ENCODE measurements at regions not wholly inside any gene's neighbourhood (a gene's known extent, or its start where the extent isn't known, plus 50 kb on each side); places are given as distances from the start of the nearest gene placed in this dataset.
"Not testable (repeated sequence)": the region's sequence is repeated elsewhere in the genome, so short reads cannot be mapped to it uniquely, and the experiment has no call there.

- Histone ChIP-seq H3K27ac (no peak overlapping the region), H3K36me3 (no peaks in the 10 kb centered on the region), H3K4me1 (replicated peaks) (no peaks in the 10 kb centered on the region), H3K9me3 (replicated peaks) (no peaks in the 10 kb centered on the region), H3K4me3 (no peak overlapping the region), H3K27me3 (replicated peaks) (no peaks in the 10 kb centered on the region)
- no peak for DNase-seq (ENCODE audit: low read depth in 1 of 2, low spot score in 2 of 2)
Measured at GRCh38 chr14:41476526-41476925, 130.2 kb upstream of the LRFN5 start.

DNA sequence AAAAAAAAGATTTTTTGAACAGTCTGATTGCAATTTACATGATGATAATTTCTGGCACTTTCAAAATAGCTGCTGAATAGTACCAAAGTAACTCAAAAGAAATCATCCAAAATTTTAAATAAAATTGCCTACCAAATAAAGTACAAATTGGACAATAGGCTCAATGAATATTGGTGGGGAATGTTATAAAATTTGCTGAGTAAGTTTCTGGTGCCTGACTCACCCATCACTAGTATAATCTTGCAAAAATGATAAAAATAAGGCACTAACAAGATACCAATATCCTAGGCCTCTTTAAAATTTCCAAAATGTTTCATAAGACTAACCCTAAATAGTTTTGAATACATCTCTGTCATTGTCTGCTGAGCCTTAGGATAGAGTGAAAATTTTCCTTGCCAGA lies 145.3 kb upstream of the LRFN5 start:
- Histone ChIP-seq H3K27ac (no peak overlapping the region), H3K4me3 (no peak overlapping the region), H3K27me3 (replicated peaks) (no peaks in the 10 kb centered on the region), H3K9me3 (replicated peaks) (no peaks in the 10 kb centered on the region), H3K4me1 (replicated peaks) (no peaks in the 10 kb centered on the region), H3K36me3 (no peaks in the 10 kb centered on the region)
- DNase-seq (ENCODE audit: low read depth in 1 of 2, low spot score in 2 of 2), result no peak

DNA sequence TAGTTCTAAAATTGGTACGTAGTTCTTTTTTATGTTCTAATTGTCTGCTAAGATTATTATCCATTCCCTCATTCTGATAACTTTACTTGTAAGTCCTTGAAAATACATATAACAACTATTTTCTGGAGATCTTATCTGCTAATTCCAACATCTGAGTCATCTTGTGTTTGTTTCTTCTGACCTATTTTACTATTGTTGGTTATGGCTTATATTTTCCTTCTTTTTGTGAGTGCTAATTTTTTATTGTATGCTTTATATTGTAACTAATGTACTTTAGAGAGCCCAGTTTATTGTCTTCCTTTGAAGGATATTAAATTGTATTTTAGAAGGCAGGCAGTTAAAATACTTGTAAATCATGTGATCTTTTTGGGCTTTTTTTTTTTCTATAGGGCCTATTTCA lies 149.3 kb upstream of the LRFN5 start:
- no peaks in the 10 kb centered on the region for H3K36me3 ChIP-seq
- DNase-seq (ENCODE audit: low read depth in 1 of 2, low spot score in 2 of 2), result no peak
- no peaks in the 10 kb centered on the region for H3K9me3 ChIP-seq (replicated peaks)
- no peaks in the 10 kb centered on the region for H3K4me1 ChIP-seq (replicated peaks)
- no peaks in the 10 kb centered on the region for H3K27me3 ChIP-seq (replicated peaks)
- H3K4me3 ChIP-seq, result no peak overlapping the region
- H3K27ac ChIP-seq, result no peak overlapping the region

DNA sequence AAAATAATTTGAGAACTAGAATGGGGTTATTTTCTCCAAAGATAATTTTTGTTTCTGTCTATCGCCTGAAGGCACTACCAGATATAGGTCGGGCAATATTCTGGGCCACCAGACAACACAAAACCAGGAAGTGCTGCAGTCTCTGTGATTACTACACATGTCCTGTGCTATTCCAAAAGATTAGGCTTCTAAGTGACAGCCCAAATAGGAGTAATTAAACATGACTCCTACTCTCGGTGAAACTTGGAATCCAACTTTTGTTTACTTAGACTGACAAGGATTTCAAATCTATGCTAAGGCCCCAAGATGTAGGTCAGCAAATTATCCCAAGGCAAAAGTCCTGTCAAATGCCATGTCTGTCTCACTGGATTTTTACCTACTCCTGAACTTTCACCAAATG lies 157.6 kb upstream of the LRFN5 start:
- Histone ChIP-seq H3K4me3 (no peak overlapping the region), H3K27me3 (replicated peaks) (no peaks in the 10 kb centered on the region), H3K4me1 (replicated peaks) (no peaks in the 10 kb centered on the region), H3K27ac (no peak overlapping the region), H3K36me3 (no peaks in the 10 kb centered on the region), H3K9me3 (replicated peaks) (no peaks in the 10 kb centered on the region)
- DNase-seq (ENCODE audit: low read depth in 1 of 2, low spot score in 2 of 2), result no peak

DNA sequence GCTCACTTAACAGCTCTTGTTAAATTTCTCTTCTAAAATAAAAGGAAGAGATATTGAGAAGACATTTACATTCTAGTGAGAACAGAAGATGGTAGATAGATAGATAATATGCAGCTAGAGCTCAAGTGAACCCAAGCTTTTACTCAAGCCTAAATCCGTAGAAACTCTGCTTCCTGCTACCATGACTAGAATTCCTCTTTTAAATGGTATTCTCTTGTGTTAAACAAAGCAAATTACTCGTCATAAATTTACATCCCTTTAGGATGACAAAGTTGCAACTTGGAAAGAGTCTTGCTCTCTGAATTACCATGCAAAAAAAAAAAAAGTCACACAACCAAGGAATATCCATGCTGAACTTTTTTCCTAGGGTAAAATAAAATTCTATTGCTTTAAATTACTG lies 160.7 kb upstream of the LRFN5 start:
- no peak for DNase-seq (ENCODE audit: low read depth in 1 of 2, low spot score in 2 of 2)
- Histone ChIP-seq H3K27ac (no peak overlapping the region), H3K27me3 (replicated peaks) (no peaks in the 10 kb centered on the region), H3K4me1 (replicated peaks) (no peaks in the 10 kb centered on the region), H3K36me3 (no peaks in the 10 kb centered on the region), H3K4me3 (no peak overlapping the region), H3K9me3 (replicated peaks) (no peaks in the 10 kb centered on the region)

- no peaks in the 10 kb centered on the region for H3K27me3 ChIP-seq (replicated peaks)
- no peak for DNase-seq (ENCODE audit: low read depth in 1 of 2, low spot score in 2 of 2)
- no peak overlapping the region for H3K4me3 ChIP-seq
- 0 out of 2 replicates have a peak, but pooled peaks cover 2% of the 10 kb centered on the region for H3K9me3 ChIP-seq (replicated peaks)
- H3K27ac ChIP-seq, result no peak overlapping the region
- H3K4me1 ChIP-seq (replicated peaks), result no peaks in the 10 kb centered on the region
- H3K36me3 ChIP-seq, result no peaks in the 10 kb centered on the region
Measured at GRCh38 chr14:41423503-41423902, 183.2 kb upstream of the LRFN5 start.

GRCh38 chr14:41421308-41421707 lies 185.4 kb upstream of the LRFN5 start:
- H3K9me3 ChIP-seq (replicated peaks); H3K27ac ChIP-seq; H3K4me3 ChIP-seq; H3K36me3 ChIP-seq; DNase-seq (ENCODE audit: low read depth in 1 of 2, low spot score in 2 of 2); H3K4me1 ChIP-seq (replicated peaks); H3K27me3 ChIP-seq (replicated peaks): not testable (repeated sequence)

- Histone ChIP-seq H3K27me3 (replicated peaks) (no peaks in the 10 kb centered on the region), H3K4me1 (replicated peaks) (no peaks in the 10 kb centered on the region), H3K9me3 (replicated peaks) (0 out of 2 replicates have a peak, but pooled peaks cover 2% of the 10 kb centered on the region), H3K4me3 (no peak overlapping the region), H3K27ac (no peak overlapping the region), H3K36me3 (no peaks in the 10 kb centered on the region)
- no peak for DNase-seq (ENCODE audit: low read depth in 1 of 2, low spot score in 2 of 2)
Measured at GRCh38 chr14:41419709-41420108, 187.0 kb upstream of the LRFN5 start.

DNA sequence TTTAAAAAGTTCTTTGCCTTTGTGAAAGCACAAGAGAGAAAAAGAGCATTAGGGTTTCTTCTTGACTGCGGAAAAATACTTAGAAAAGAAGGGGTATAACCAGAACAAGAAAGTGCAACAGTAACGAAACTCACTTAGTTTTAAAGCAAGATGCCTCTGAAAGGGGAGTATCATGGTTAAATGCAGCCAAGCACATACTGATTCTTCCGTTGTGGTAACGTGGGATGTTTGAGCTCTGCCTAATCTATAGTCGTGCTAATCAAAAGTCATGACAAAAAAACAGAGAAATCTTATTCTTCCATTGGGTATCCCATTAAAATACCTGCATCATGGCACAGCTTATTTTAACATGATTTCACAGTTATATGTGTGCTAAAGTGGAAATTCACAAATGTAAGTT lies 187.8 kb upstream of the LRFN5 start:
- H3K4me3 ChIP-seq, result no peak overlapping the region
- no peaks in the 10 kb centered on the region for H3K27me3 ChIP-seq (replicated peaks)
- H3K36me3 ChIP-seq, result no peaks in the 10 kb centered on the region
- H3K9me3 ChIP-seq (replicated peaks), result 0 out of 2 replicates have a peak, but pooled peaks cover 2% of the 10 kb centered on the region
- DNase-seq (ENCODE audit: low read depth in 1 of 2, low spot score in 2 of 2), result no peak
- no peaks in the 10 kb centered on the region for H3K4me1 ChIP-seq (replicated peaks)
- no peak overlapping the region for H3K27ac ChIP-seq

DNA sequence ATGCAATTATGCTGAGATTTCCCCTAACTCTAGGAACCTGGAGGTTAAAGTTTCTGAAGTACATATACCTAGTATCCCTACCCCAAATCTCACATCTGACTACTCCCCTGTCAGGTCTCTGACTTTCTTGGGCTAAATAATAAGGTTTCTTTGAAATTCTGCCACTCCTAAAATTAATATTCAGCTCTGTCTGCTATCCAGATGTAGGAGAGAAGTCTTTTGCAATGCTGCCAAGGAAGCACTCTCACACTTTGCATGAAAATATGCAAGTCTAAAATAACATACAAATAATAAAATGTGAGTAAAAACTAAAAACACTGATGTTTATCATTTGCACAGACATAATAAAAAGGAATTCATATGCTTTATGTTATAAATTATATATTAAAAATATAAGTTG lies 196.9 kb upstream of the LRFN5 start:
- H3K27ac ChIP-seq, result no peak overlapping the region
- DNase-seq (ENCODE audit: low read depth in 1 of 2, low spot score in 2 of 2), result no peak
- no peak overlapping the region for H3K4me3 ChIP-seq
- no peaks in the 10 kb centered on the region for H3K36me3 ChIP-seq
- no peaks in the 10 kb centered on the region for H3K27me3 ChIP-seq (replicated peaks)
- 0 out of 2 replicates have a peak, but pooled peaks cover 2% of the 10 kb centered on the region for H3K9me3 ChIP-seq (replicated peaks)
- no peaks in the 10 kb centered on the region for H3K4me1 ChIP-seq (replicated peaks)

- Histone ChIP-seq H3K4me3 (no peak overlapping the region), H3K4me1 (replicated peaks) (no peaks in the 10 kb centered on the region), H3K27me3 (replicated peaks) (no peaks in the 10 kb centered on the region), H3K36me3 (no peaks in the 10 kb centered on the region), H3K9me3 (replicated peaks) (no peaks in the 10 kb centered on the region), H3K27ac (no peak overlapping the region)
- no peak for DNase-seq (ENCODE audit: low read depth in 1 of 2, low spot score in 2 of 2)
Measured at GRCh38 chr14:41404126-41404525, 202.6 kb upstream of the LRFN5 start.

GRCh38 chr14:41403360-41403759 lies 203.3 kb upstream of the LRFN5 start:
- no peaks in the 10 kb centered on the region for H3K9me3 ChIP-seq (replicated peaks)

DNA sequence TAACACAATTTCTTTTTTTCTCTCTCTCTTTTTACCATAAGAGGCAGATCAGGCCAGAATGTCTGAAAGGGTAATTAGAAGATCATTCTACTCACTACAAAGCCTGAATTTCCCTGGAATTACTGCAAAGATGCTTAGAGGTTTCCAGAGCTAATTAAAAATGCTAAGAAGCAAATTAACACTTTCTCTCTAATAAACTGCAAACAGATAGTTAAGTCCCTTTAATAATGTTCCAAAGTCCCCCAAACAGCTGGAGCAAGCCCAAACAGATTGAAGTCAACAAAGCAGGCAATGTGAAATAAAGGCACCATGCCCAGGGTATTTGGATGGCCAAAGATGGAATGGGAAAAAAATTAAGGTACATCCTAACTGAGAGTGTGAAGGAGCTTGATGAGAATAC lies 208.8 kb upstream of the LRFN5 start:
- no peaks in the 10 kb centered on the region for H3K27me3 ChIP-seq (replicated peaks)
- H3K4me1 ChIP-seq (replicated peaks), result no peaks in the 10 kb centered on the region
- H3K27ac ChIP-seq, result no peak overlapping the region
- no peak overlapping the region for H3K4me3 ChIP-seq
- H3K9me3 ChIP-seq (replicated peaks), result no peaks in the 10 kb centered on the region
- no peak for DNase-seq (ENCODE audit: low read depth in 1 of 2, low spot score in 2 of 2)
- no peaks in the 10 kb centered on the region for H3K36me3 ChIP-seq

More at GRCh38 chr14:41403360-41403759, 203.3 kb upstream of the LRFN5 start:
- no peak for DNase-seq (ENCODE audit: low read depth in 1 of 2, low spot score in 2 of 2)
- Histone ChIP-seq H3K27ac (no peak overlapping the region), H3K4me1 (replicated peaks) (no peaks in the 10 kb centered on the region), H3K4me3 (no peak overlapping the region), H3K36me3 (no peaks in the 10 kb centered on the region), H3K27me3 (replicated peaks) (no peaks in the 10 kb centered on the region)

- Histone ChIP-seq H3K27ac (no peak overlapping the region), H3K4me3 (no peak overlapping the region), H3K36me3 (no peaks in the 10 kb centered on the region), H3K27me3 (replicated peaks) (no peaks in the 10 kb centered on the region), H3K4me1 (replicated peaks) (no peaks in the 10 kb centered on the region), H3K9me3 (replicated peaks) (no peaks in the 10 kb centered on the region)
- no peak for DNase-seq (ENCODE audit: low read depth in 1 of 2, low spot score in 2 of 2)
Measured at GRCh38 chr14:41393512-41393911, 213.2 kb upstream of the LRFN5 start.

- Histone ChIP-seq H3K36me3 (no peaks in the 10 kb centered on the region), H3K4me3 (no peak overlapping the region), H3K4me1 (replicated peaks) (no peaks in the 10 kb centered on the region), H3K27me3 (replicated peaks) (no peaks in the 10 kb centered on the region), H3K9me3 (replicated peaks) (no peaks in the 10 kb centered on the region), H3K27ac (no peak overlapping the region)
- no peak for DNase-seq (ENCODE audit: low read depth in 1 of 2, low spot score in 2 of 2)
Measured at GRCh38 chr14:41392226-41392625, 214.4 kb upstream of the LRFN5 start.
